HG03469 (cell line): ENCODE measurements at regions not wholly inside any gene's neighbourhood (a gene's known extent, or its start where the extent isn't known, plus 50 kb on each side); places are given as distances from the start of the nearest gene placed in this dataset.

ENCODE experiments used
- ATAC-seq: cut with Tn5 transposase; IDR thresholded peaks from one replicate; pipeline ENCODE4 v1.9.1; 2021; ENCODE audit warnings: mild to moderate bottlenecking, moderate library complexity, moderate number of reproducible peaks; ENCODE audit not compliant: unreplicated experiment

- no peak for ATAC-seq
Measured at GRCh38 chr3:116927918-116928317, 218.3 kb downstream of the TUSC7 start.

DNA sequence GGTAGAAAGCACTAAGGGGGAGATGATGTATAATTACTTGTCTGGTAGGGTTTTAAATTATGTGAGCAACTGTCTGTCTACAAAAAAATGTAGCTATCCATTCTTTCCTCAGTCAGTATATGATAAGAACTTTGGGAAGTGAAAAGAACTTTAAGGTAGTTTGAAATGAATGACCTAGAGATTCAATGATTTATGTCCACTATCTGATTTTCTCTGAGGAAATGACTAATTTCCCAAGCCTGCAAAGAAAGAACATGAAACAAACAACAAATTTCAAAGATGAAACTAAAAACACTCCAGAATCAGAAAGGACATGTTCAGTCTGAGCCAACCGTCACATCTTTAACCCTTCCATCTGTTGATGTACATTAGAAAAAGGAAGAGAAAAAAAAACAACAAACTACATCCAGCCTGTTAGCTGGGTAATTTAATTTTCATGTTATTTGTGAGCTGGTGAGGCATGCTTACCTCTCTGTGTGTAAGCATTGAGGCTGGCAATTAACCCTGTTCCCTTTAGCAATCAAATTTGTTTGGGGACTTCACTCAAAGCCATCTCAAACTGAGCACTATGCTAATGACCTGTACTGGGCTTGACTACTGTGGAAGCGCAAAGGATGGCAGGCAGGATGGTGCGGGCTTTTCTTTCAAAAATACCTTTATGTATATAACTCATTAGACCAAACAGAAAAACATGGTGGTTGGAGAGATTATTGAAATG, 220.1 kb downstream of the TUSC7 start:
- ATAC-seq, result no peak

GRCh38 chr3:116930786-116931185, 221.2 kb downstream of the TUSC7 start:
- no peak for ATAC-seq

DNA sequence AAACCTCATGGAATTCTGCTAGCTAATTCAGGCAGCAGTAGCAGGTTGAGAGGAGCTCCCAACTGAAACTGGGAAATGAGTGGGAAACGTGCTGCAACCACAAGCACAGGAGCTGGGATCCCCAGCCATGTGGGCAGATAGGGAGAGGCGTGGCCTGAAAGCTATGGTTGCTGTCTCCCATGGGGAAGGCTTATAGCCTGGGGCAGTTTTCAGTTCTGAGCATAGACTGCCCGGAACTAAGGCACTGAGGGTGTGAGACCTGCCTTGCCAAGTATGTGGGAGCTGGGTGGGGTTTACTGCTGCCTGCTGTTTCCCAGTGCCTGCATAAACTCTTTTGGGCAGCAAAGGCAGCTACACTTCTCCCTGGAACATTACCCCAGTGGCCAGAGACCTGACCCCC, 229.5 kb downstream of the TUSC7 start:
- ATAC-seq, result no peak

- ATAC-seq, result no peak
Measured at GRCh38 chr3:116939550-116939949, 230.0 kb downstream of the TUSC7 start.

DNA sequence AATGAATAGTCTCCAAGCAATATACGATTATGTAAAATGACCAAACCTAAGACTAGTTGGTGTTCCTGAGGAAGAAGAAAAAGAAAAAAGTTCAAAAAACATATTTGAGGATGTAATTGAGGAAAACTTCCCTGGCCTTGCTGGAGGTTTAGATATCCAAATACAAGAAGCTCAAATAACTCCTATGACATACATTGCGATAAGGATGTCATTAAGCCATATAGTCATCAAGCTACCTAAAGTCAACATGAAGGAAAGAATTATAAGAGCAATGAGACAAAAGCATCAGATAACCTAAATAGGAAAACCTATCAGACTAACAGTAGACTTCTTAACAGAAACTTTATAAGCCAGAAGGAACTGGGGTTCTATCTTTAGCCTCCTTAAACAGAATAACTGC, 231.1 kb downstream of the TUSC7 start:
- ATAC-seq, result no peak

GRCh38 chr3:116946376-116946775, 236.8 kb downstream of the TUSC7 start:
- ATAC-seq, result no peak

DNA sequence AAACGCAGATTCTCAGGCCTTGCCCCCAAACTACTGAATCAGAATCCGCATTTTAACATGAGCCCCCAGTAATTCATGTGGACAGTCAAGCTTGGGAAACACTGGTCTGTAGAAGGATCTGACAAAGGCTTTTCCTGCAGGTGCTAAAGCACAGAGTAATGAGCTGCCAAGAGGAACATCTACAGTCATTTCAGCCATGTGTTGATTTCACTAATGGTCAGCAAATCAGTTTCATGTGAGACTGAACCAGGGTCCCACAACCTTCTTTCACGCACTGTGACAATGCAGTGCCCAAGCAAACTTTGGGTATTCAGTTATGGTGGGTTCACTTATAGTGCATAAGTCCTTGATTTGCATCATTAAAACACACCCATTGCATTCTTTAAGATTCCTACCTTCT, 237.6 kb downstream of the TUSC7 start:
- no peak for ATAC-seq

GRCh38 chr3:116947809-116948208, 238.2 kb downstream of the TUSC7 start:
- no peak for ATAC-seq

- no peak for ATAC-seq
Measured at GRCh38 chr3:116950301-116951055, 240.9 kb downstream of the TUSC7 start.

GRCh38 chr3:116951610-116952009, 242.0 kb downstream of the TUSC7 start:
- no peak for ATAC-seq

- ATAC-seq, result no peak
Measured at GRCh38 chr3:116958291-116958690, 248.7 kb downstream of the TUSC7 start.

DNA sequence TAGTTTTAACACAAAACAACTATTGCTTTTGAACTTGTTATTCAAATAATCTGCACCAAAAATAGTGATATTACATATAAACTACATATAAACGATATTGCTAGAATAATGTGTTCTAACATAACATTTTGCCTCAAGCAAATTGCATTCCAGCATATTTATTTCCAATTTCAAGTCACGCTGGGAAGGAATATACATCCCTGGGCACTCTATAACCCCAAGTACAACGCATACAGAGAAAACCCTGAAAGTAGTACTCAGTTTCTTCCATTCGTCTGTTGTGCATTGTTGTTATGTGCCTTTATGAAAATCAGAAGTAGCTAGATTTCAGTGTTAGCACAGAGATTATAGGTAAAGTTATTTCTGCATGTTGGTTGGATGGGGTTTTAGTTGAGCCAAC, 251.5 kb downstream of the TUSC7 start:
- ATAC-seq, result no peak

GRCh38 chr3:116963802-116964201, 254.2 kb downstream of the TUSC7 start:
- no peak for ATAC-seq

- no peak for ATAC-seq
Measured at GRCh38 chr3:116966649-116967048, 257.1 kb downstream of the TUSC7 start.

- no peak for ATAC-seq
Measured at GRCh38 chr3:116969135-116969534, 259.6 kb downstream of the TUSC7 start.

DNA sequence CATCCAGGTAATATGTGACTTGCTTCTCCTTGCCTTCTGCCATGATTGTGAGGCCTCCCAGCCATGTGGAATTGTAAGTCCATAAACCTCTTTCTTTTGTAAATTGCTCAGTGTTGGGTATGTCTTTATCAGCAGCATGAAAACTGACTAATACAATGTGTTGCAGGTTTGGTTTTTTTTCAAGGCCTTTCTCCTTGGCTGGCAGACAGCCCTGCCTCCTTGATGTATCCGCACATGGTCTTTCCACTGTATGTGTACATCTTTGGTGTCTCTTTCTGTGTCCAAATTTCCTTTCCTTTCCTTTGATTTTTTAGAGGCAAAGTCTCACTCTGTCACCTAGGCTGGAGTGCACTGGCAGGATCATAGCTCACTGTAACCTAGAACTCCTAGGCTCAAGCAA, 260.1 kb downstream of the TUSC7 start:
- no peak for ATAC-seq

DNA sequence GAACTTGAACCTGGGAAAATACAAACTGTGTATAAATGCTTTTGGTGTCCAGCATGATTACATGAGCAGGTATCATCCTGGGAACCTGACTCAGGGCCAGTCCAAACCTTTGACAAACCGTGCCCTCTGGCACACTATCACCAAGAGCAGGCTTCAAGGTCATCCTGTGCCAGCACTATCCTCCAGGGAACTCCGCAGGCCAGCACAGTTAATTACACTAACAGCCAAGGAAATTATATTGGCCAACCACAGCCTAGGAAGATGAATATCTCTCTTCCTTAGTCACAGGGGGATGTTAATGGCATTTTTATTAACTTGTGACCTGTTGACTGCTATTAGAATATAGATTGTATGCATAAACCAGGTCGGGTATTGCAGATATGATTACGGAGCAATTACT, 262.0 kb downstream of the TUSC7 start:
- ATAC-seq, result no peak

DNA sequence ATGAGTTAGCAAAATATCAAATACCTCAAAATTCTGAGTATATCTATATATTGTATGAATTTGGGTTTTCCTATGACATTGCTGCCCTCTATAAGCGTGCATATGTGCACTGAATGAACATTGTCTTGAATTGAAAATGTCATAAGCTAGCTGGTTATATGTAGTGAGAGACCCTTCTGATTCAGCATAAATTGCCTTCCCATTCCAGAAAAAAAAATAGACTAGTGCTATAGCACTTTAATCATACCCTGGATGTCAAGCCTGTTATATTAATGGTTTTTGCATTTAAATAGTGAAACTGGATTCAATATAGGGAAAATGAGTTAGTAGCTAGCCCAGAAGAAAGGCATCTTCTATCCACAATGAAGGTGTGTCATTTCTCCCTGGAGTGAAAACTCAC, 265.1 kb downstream of the TUSC7 start:
- ATAC-seq, result no peak

- ATAC-seq, result no peak
Measured at GRCh38 chr3:116977441-116977840, 267.9 kb downstream of the TUSC7 start.

GRCh38 chr3:116980099-116980498, 270.5 kb downstream of the TUSC7 start:
- ATAC-seq, result no peak

DNA sequence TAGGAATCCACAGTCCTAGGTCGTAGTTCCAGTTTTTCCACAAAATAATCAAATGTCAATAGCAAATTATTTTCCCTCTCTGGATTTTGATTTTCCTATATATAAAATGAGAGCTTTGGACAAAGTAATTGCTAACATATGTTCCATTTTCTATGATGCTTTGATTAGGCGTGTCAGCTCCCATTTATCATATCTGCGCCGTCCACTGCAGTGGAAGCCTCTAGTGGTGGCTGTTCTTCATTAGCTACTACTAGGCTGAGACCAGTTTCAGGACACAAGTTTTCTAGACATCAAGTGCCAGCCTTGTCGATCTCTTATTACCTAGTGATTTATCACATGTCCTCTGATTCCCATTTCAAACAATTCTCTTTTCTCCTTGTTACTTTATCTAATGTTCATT, 271.5 kb downstream of the TUSC7 start:
- ATAC-seq, result no peak

- ATAC-seq, result no peak
Measured at GRCh38 chr3:116984301-116984700, 274.7 kb downstream of the TUSC7 start.
